ENCODE measurements at regions not wholly inside any gene's neighbourhood (a gene's known extent, or its start where the extent isn't known, plus 50 kb on each side); places are given as distances from the start of the nearest gene placed in this dataset.

DNA sequence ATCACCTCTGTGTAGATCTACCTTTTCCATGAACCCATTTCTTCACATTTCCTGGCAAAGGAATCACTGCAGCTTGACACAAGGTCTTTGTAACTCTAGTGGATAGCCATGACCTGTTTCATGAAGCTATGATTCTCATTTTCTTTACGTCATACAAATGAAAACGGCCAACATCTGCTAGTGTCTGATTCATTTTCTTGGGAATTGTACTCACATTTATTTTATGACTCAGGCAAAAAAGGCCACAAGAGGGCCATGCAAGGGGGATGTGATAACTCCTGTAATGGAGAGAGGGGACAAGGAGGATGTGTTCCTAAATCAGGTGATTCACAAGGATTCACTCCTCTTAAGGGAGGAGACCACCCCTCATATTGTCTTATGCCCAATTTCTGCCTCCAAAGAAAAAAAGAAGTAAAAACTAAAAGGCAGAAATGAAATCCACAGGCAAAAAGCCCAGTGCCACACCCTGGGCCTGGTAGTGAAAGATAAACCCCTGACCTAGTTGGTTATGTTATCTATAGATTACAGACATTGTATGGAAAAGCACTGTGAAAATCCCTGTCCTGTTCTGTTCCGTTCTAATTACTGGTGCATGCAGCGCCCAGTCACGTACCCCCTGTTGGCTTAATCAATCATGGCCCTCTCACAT is 249.9 kb downstream of the IPMK start:
- CTCF ChIA-PET = no interaction called here
- Mint-ChIP-seq H3K27ac (no peak overlapping the region), H3K4me1 (no peaks in the 10 kb centered on the region), H3K4me3 (no peak overlapping the region), H3K36me3 (ENCODE audit: low read depth) (no peaks in the 10 kb centered on the region), H3K27me3 (no peaks in the 10 kb centered on the region), H3K9me3 (peaks cover 2% of the 10 kb centered on the region)
- no peak for DNase-seq
- POLR2A ChIA-PET = no interaction called here
- intact Hi-C loops (cut with micrococcal nuclease) = no loop called here
- TF ChIP-seq, protein P1, sequence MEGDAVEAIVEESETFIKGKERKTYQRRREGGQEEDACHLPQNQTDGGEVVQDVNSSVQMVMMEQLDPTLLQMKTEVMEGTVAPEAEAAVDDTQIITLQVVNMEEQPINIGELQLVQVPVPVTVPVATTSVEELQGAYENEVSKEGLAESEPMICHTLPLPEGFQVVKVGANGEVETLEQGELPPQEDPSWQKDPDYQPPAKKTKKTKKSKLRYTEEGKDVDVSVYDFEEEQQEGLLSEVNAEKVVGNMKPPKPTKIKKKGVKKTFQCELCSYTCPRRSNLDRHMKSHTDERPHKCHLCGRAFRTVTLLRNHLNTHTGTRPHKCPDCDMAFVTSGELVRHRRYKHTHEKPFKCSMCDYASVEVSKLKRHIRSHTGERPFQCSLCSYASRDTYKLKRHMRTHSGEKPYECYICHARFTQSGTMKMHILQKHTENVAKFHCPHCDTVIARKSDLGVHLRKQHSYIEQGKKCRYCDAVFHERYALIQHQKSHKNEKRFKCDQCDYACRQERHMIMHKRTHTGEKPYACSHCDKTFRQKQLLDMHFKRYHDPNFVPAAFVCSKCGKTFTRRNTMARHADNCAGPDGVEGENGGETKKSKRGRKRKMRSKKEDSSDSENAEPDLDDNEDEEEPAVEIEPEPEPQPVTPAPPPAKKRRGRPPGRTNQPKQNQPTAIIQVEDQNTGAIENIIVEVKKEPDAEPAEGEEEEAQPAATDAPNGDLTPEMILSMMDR (IDR thresholded peaks at IDR 0.05) = no peak
- ATAC-seq (ENCODE audit: low read depth) = no peak

- TF ChIP-seq, protein P1 (IDR thresholded peaks at IDR 0.05) = no peak
- no peaks in the 10 kb centered on the region for H3K27me3 Mint-ChIP-seq
- no peak overlapping the region for H3K4me3 Mint-ChIP-seq
- POLR2A ChIA-PET = no interaction called here
- intact Hi-C loops (cut with micrococcal nuclease) = no loop called here
- no peaks in the 10 kb centered on the region for H3K36me3 Mint-ChIP-seq (ENCODE audit: low read depth)
- H3K4me1 Mint-ChIP-seq = no peaks in the 10 kb centered on the region
- no peak overlapping the region for H3K27ac Mint-ChIP-seq
- no peaks in the 10 kb centered on the region for H3K9me3 Mint-ChIP-seq
- DNase-seq = no peak
- CTCF ChIA-PET = no interaction called here
- no peak for ATAC-seq (ENCODE audit: low read depth)
These were observed 251.1 kb downstream of the IPMK start for GRCh38 chr10:58016614-58017013.

- TF ChIP-seq, protein P1 (IDR thresholded peaks at IDR 0.05) = no peak
- Mint-ChIP-seq H3K4me3 (no peak overlapping the region), H3K36me3 (ENCODE audit: low read depth) (no peaks in the 10 kb centered on the region), H3K4me1 (no peaks in the 10 kb centered on the region), H3K27me3 (no peaks in the 10 kb centered on the region), H3K27ac (no peak overlapping the region), H3K9me3 (no peaks in the 10 kb centered on the region)
- ChIA-PET CTCF (no interaction called here), POLR2A (no interaction called here)
- intact Hi-C loops (cut with micrococcal nuclease) = no loop called here
- ATAC-seq (ENCODE audit: low read depth) (no peak), DNase-seq (no peak)
These were observed 253.3 kb downstream of the IPMK start for GRCh38 chr10:58014436-58014835.

GRCh38 chr10:58013406-58013805 is 254.3 kb downstream of the IPMK start:
- TF ChIP-seq, protein P1 (IDR thresholded peaks at IDR 0.05) = no peak
- H3K4me3 Mint-ChIP-seq = no peak overlapping the region
- no peaks in the 10 kb centered on the region for H3K4me1 Mint-ChIP-seq
- no peak overlapping the region for H3K27ac Mint-ChIP-seq
- intact Hi-C loops (cut with micrococcal nuclease) = no loop called here
- H3K9me3 Mint-ChIP-seq = no peaks in the 10 kb centered on the region
- DNase-seq (no peak), ATAC-seq (ENCODE audit: low read depth) (no peak)
- no peaks in the 10 kb centered on the region for H3K27me3 Mint-ChIP-seq
- ChIA-PET POLR2A (no interaction called here), CTCF (interaction anchor here (0.5 to 0.6 kb wide), 2 partner anchors 52 to 53 kb away, joined by 3 read pairs; no protein-coding TSS in a partner anchor)
- H3K36me3 Mint-ChIP-seq (ENCODE audit: low read depth) = no peaks in the 10 kb centered on the region

GRCh38 chr10:58010073-58010702 is 257.5 kb downstream of the IPMK start:
- CTCF ChIA-PET = no interaction called here
- no peaks in the 10 kb centered on the region for H3K27me3 Mint-ChIP-seq

More at GRCh38 chr10:58010073-58010702, 257.5 kb downstream of the IPMK start:
- H3K4me3 Mint-ChIP-seq = no peak overlapping the region
- no peaks in the 10 kb centered on the region for H3K4me1 Mint-ChIP-seq
- H3K36me3 Mint-ChIP-seq (ENCODE audit: low read depth) = no peaks in the 10 kb centered on the region
- TF ChIP-seq, protein P1 (IDR thresholded peaks at IDR 0.05) = no peak
- POLR2A ChIA-PET = no interaction called here
- H3K9me3 Mint-ChIP-seq = no peaks in the 10 kb centered on the region
- intact Hi-C loops (cut with micrococcal nuclease) = no loop called here
- H3K27ac Mint-ChIP-seq = no peak overlapping the region
- DNase-seq (no peak), ATAC-seq (ENCODE audit: low read depth) (no peak)

All from activated B cell treated with CpG ODN at 0.5 μM for 24 hours (primary cell).